Adrenal gland (tissue), 5 donors: ENCODE measurements at regions not wholly inside any gene's neighbourhood (a gene's known extent, or its start where the extent isn't known, plus 50 kb on each side); places are given as distances from the start of the nearest gene placed in this dataset.

Experiments
- POLR2A ChIP-seq, 2 donors: fragments of 450-650 bp; IDR thresholded peaks; one replicate each; pipeline ENCODE4 v1.6.1; 2017; ENCODE audit warnings: antibody characterized with exemption in 2 of 2, mild to moderate bottlenecking in 2 of 2, moderate library complexity in 1 of 2
- TF ChIP-seq, protein P1 (sequence below), 6 experiments: fragments of 450-650 bp in 4 of 6; fragments of 200-600 bp in 2 of 6; sonication (generic) in 1 of 6; IDR thresholded peaks; 1 replicate in 5 of 6; 2 replicates in 1 of 6; pipeline versions ENCODE4 v1.5.1 to v1.8.0; 2016 to 2021; ENCODE audit warnings: antibody characterized with exemption in 6 of 6, mild to moderate bottlenecking in 2 of 6, moderate library complexity in 1 of 6
- donor health status: DM: no; HTN: no; CAD: no.

DNA sequence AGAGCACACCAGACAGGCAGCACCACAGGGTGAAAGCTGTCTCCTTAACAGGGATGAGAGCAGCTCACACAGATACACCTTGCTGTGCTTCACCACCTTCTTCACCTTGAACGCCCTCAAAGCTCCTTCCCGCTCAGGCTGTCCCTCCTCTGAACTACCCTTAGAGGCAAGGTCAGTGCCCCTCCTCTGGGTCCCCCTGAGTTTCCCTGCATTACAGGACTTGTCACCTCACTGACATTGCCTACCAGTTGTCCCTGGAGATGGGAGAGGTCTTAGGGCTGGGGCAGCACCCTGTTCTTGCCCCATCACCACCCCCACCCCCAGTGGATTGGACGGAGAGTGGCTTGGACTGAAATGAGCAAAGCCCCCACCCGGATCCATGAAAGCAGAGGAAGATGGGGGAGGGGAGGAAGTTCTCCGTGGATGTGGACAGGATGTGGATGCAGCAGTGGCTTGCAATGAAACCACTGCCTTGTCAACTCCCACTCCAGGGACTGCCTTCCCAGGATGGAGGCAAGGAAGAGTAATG, 73.2 kb upstream of the CDH5 start:
- TF ChIP-seq POLR2A (IDR thresholded peaks at IDR 0.05), result no peak
- TF ChIP-seq, protein P1, sequence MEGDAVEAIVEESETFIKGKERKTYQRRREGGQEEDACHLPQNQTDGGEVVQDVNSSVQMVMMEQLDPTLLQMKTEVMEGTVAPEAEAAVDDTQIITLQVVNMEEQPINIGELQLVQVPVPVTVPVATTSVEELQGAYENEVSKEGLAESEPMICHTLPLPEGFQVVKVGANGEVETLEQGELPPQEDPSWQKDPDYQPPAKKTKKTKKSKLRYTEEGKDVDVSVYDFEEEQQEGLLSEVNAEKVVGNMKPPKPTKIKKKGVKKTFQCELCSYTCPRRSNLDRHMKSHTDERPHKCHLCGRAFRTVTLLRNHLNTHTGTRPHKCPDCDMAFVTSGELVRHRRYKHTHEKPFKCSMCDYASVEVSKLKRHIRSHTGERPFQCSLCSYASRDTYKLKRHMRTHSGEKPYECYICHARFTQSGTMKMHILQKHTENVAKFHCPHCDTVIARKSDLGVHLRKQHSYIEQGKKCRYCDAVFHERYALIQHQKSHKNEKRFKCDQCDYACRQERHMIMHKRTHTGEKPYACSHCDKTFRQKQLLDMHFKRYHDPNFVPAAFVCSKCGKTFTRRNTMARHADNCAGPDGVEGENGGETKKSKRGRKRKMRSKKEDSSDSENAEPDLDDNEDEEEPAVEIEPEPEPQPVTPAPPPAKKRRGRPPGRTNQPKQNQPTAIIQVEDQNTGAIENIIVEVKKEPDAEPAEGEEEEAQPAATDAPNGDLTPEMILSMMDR (IDR thresholded peaks at IDR 0.05), result no peak
